Dedifferentiated amniotic fluid mesenchymal stem cell (primary cell): ENCODE measurements at regions not wholly inside any gene's neighbourhood (a gene's known extent, or its start where the extent isn't known, plus 50 kb on each side); places are given as distances from the start of the nearest gene placed in this dataset.
A peak's percentile ranks its signal among the peaks of the same experiment; 100 is the strongest.

Experiments
- DNase-seq: peaks from one replicate; pipeline ENCODE4 v3.0.0-alpha.2; 2016; ENCODE audit errors: extremely low spot score

- peak; percentile 43 for DNase-seq
Measured at GRCh38 chr5:56622141-56622540, 193.2 kb upstream of the MAP3K1 start.

GRCh38 chr5:56620903-56621677 lies 194.3 kb upstream of the MAP3K1 start:
- DNase-seq, result peak; percentile 69

- no peak for DNase-seq
Measured at GRCh38 chr5:56617998-56618397, 197.4 kb upstream of the MAP3K1 start.

GRCh38 chr5:56616454-56617160 lies 198.7 kb upstream of the MAP3K1 start:
- DNase-seq, result no peak

GRCh38 chr5:56615361-56616153 lies 199.8 kb upstream of the MAP3K1 start:
- DNase-seq, result no peak

- no peak for DNase-seq
Measured at GRCh38 chr5:56612759-56613158, 202.6 kb upstream of the MAP3K1 start.

GRCh38 chr5:56612353-56612752 lies 203.0 kb upstream of the MAP3K1 start:
- DNase-seq, result no peak

GRCh38 chr5:56610093-56610698 lies 205.2 kb upstream of the MAP3K1 start:
- DNase-seq, result no peak

- no peak for DNase-seq
Measured at GRCh38 chr5:56608217-56608925, 207.0 kb upstream of the MAP3K1 start.

GRCh38 chr5:56607551-56607950 lies 207.8 kb upstream of the MAP3K1 start:
- no peak for DNase-seq

GRCh38 chr5:56607074-56607473 lies 208.3 kb upstream of the MAP3K1 start:
- DNase-seq, result peak; percentile 44

GRCh38 chr5:56606192-56606591 lies 209.2 kb upstream of the MAP3K1 start:
- no peak for DNase-seq

GRCh38 chr5:56605231-56605630 lies 210.1 kb upstream of the MAP3K1 start:
- DNase-seq, result no peak

GRCh38 chr5:56601641-56602071 lies 213.7 kb upstream of the MAP3K1 start:
- no peak for DNase-seq

- DNase-seq, result no peak
Measured at GRCh38 chr5:56598941-56599340, 216.4 kb upstream of the MAP3K1 start.

- DNase-seq, result no peak
Measured at GRCh38 chr5:56596155-56596554, 219.2 kb upstream of the MAP3K1 start.

GRCh38 chr5:56595566-56595965 lies 219.8 kb upstream of the MAP3K1 start:
- no peak for DNase-seq

- DNase-seq, result no peak
Measured at GRCh38 chr5:56594792-56595191, 220.6 kb upstream of the MAP3K1 start.

- DNase-seq, result no peak
Measured at GRCh38 chr5:56591081-56591480, 224.3 kb upstream of the MAP3K1 start.

GRCh38 chr5:56589481-56589860 lies 225.9 kb upstream of the MAP3K1 start:
- no peak for DNase-seq
